ENCODE measurements at regions not wholly inside any gene's neighbourhood (a gene's known extent, or its start where the extent isn't known, plus 50 kb on each side); places are given as distances from the start of the nearest gene placed in this dataset.

DNA sequence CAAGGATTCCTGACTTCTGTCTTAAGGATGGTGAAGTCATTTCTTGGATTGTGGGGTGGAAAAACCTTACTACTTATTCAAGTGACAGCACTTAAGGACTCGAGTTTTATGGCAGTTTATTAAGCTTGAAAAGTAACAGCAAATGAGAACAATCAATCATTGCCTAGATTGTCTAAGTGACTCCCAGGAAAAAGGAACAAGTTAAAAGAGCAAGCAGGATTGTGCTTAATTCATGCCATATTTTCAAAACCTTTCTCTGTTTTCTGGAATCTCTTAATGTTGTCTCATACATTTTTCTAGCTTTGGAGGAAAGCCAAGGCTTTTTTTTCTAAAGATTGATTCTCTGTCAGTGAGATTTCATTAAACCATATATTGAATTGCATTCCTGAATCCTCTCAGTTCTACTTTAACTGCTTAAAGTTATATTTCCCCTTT lies 236.2 kb upstream of the HTR2A start:
- intact Hi-C loops (cut with micrococcal nuclease), result no loop called here

DNA sequence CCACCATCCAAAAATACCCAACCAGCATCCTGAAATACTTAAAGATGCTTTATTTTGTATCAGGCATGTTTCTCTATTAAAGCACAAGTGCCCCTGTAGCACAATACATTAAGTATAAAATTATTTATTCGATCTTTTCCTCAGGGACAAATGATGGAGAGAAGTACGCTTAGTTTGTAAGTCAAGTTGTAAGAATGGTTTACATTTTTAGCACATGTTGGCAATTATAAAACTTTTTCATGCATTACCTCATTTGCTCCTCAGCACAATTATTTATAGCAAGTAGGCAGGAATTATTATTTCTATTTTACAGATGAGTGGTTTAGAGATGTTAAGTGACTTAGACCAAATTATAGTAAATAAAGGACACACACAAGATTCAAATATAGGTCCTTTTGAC lies 232.6 kb upstream of the HTR2A start:
- intact Hi-C loops (cut with micrococcal nuclease), result no loop called here

DNA sequence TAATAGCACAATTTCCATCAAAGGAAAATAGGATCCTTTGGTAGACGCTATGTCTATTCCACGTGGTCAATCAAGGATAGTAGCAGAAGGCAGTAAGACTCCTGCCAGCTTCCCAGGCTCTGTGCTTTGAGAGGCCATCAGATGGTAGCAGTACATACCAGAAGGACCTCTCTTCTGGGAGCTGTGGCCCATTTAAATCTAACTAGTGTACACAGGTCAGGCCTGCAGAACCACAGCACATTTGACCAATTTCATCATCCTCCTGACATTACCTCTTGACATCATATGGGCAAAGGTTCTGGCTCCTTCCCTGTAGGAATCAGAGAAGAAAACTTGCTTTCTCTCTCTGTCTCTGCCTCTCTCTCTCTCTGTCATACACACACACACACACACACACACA lies 229.6 kb upstream of the HTR2A start:
- intact Hi-C loops (cut with micrococcal nuclease), result no loop called here

DNA sequence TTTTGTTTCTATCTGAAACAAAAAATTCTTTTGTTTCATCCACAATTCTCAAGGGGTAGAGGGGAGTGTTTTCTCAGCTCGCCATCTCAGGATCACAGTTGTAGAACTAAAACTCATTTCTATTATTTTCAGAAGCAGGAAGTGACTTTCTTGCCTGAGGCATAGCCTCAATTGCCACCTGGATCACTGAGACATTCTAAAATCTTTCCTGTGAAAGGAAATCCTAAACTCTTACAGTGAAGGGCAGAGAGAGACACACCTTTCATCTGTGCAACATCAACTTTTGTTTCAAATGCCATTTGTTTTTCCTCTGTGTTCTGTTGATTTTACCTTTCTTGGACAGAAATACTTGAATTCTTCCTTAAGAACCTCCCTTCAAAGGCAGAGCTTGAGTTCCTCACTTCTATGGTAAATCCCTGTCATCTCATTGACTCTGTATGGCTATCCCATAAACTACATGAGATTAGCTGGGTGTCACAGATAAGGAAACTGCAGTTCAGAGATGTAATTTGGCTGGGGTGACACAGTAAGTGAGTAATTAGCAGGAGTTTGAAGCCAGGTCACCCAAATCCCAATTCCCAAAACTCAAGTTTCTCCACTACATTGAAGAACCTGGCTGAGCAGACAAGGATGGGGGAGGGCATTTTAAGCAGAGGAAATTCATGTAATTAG lies 224.4 kb upstream of the HTR2A start:
- intact Hi-C loops (cut with micrococcal nuclease), result no loop called here

DNA sequence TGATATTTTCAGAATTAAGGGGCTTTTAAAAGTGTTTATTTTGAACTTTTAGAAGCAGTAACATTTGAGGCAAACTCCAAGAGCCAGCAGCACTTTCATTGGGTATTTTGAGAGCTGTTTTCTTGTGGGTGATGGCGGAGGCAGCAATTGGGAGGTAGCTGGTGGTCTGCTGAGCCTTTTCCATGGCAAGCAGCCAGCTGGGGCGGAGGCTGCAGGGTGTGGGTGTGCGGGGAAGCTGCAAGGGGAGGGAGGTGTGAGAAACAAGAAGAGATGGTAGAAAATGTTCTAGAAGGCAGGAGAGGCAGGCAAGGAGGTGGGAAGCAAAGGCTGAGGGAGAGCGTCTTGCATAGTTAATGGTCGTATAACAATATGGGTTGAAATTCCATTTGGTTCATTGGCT lies 223.4 kb upstream of the HTR2A start:
- intact Hi-C loops (cut with micrococcal nuclease), result no loop called here

DNA sequence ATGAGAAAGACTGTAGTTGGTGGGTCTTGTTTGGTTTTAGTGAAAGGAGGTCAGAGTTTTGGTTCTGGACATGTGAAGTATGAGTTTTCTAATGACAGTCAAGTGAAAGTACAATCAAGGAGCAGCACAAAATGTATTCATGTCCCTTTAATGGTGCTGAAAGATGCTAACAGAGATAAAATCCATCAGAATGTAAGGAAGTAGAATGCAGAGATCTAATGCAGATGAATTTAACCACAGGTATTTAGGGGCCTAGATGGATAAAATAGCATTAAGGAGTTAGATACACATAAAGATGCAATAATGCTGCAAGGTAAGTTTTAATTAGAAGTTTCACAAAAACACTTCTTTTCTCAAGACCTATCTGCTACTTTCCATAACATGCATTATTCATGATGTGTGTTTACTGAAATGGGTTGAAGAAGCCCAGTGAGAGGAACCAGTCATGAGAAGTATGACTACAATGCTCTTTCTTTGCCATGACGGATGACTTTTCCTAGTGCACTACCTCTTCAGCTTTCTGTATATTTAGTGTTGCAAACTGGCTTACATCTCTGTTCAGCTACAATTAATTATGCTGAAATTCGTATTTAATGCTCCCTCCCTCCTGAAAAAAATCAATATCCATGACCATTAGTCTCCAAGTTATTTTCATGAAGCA lies 222.9 kb upstream of the HTR2A start:
- intact Hi-C loops (cut with micrococcal nuclease), result no loop called here

DNA sequence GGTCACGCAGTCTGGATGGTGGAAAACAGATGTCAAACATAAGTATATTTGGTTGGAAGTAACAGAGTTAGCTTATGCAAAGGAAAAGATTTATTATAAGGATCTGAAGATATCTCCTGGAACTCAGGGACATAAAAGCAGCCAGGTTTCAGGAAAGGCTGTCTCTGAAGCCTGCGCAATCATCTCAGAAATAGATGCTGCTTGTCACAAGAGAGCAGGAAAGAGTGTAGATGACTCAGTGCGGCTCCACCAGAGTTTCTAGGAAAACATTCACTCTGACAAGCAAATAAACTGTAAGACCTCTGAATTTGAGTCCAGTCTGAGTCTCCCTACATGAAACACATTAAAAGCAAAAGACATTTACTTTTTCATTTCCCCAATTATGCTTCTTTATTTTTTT lies 220.4 kb upstream of the HTR2A start:
- intact Hi-C loops (cut with micrococcal nuclease), result no loop called here

DNA sequence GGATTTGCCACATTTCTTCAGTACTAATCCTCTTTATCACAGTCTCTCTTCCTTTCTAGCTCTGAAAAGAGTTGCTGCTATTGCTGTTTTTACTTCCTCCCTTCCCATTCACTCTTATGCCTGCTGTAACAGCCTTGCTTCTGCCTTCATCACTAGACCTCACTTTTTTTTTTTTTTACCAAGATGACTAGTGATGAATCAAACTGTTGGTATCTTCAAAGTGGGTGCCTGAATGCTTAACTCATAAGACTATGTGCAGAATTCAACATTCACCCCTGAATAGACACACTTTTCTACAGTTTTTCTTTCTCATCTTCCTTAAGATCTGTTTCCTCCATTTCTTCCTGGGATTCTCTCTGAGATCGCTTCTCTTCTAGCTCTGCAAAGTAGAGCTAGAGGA lies 217.2 kb upstream of the HTR2A start:
- intact Hi-C loops (cut with micrococcal nuclease), result no loop called here

DNA sequence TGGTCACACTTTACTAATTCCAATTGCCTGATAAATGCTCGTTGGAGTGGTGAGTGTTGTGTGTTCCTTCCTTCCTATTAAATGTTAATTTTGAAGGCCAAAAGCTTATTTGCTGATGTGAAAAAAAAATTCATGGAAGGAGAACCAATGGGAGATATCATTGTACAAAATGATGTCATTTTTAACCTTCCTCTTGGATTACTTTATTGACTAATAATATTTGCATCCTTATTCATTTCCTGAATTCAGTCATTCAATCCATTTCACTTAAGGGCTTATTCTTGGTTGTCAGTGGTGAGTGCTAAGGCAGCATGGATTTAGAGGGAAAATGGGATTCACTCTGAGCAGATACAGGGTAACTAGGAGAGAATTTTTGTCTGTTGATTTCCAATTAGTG lies 216.0 kb upstream of the HTR2A start:
- intact Hi-C loops (cut with micrococcal nuclease), result no loop called here

DNA sequence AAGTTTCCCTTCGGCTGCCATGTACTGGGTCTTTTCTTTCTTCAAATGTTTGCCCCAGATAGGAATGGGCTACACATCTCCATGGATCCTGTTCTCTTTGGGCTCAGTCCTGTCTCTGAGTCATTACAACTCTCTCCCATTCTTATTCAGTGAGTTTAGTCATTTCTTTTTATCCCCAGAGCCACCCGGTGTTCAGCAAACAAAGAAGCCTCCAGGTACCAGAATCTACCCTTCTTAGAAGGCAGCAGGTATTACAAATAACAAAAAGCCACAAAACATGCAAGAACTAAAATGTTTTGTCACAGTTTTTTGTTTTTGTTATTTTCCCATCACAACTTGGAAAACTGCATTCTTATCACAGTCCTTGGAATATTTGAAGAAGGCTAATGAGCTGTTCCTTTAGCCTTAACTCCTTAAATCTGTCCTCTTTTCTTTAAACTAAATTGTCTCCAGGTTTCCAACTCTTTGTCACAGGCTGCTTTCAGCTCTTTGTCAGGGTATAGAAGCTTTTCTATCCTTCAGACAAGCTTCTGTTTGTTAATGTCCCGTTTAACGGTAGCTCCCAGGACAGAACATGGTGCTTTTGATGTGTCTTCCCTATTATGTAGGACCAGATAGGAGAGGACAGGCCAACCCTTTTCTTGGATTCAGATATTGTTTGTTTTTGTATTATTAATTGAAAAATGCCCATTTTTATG lies 215.5 kb upstream of the HTR2A start:
- intact Hi-C loops (cut with micrococcal nuclease), result no loop called here

DNA sequence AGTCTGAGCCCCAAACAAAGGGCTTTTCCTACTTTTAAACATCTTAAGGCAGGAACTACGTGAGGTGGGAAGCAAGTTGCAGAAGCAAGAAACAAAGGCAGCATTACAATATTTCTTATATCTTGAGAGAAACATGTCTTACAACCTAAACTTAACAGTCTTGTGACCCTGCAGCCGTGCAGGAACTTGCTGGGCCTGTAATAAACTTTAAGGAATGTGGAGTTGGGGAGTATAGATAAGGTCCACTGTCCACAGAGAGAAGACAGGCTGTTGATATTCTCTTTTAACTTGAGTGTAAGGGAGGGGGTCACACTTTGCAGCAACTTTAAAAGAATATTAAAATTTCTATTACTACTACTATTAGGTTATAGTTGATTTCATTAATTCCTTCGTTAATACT lies 214.6 kb upstream of the HTR2A start:
- intact Hi-C loops (cut with micrococcal nuclease), result no loop called here

DNA sequence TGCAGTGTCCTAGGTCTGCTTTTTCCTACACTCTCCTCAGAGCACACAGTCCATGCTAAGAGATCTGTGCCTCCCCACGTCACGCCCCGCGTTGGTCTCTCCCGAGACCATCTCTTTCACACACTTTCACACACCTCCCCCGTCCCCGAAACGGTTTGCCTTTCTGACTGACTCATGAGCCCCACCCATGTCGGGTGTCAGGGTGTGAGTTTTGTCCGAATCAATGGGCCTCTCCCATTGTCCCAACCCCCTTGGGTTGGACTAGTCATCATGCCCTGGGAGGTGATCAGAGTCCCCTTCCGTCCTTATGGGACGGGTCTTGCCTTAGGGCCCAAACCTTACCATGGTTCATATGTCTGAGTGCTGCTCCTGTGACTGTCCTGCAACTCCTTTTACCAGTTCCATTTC lies 214.0 kb upstream of the HTR2A start:
- intact Hi-C loops (cut with micrococcal nuclease), result no loop called here

DNA sequence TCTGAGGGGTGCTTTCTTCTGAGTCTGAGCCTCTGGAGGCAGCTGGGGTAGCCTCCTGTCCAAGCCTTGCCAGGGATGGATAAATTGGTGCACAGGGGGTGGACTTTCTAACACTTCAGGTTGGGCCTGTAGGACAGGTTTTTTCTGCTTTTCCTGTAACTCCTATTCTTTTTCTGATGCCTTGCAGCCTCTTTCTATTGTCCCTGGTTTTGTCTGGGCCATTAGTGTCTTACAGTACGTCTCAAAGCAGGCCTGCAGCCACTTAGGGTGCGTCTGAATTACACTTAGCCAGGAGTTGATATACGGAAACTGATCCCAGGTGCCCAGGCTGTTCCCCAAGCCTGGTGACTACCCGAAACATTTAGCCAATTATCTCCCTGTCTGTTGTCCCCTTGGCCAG lies 213.3 kb upstream of the HTR2A start:
- intact Hi-C loops (cut with micrococcal nuclease), result no loop called here

DNA sequence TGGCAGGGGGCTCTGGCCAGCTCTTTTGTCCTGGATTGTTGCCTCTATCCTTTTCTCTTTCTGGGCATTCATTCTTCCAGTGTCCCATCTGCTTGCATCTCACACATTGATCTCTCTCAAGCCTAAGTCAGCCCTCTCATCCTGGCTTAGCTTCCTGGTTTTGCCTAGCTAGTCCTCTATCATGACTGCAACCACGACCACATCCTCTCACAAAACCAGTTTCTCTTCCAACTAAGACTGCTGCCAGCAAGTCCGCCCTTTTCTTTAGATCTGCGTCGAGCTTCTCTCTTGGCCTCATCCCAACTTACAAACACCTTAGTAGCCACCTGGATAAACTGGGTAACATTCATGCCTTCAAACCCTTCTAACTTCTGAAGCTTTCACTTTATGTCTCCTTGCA lies 212.2 kb upstream of the HTR2A start:
- intact Hi-C loops (cut with micrococcal nuclease), result no loop called here

DNA sequence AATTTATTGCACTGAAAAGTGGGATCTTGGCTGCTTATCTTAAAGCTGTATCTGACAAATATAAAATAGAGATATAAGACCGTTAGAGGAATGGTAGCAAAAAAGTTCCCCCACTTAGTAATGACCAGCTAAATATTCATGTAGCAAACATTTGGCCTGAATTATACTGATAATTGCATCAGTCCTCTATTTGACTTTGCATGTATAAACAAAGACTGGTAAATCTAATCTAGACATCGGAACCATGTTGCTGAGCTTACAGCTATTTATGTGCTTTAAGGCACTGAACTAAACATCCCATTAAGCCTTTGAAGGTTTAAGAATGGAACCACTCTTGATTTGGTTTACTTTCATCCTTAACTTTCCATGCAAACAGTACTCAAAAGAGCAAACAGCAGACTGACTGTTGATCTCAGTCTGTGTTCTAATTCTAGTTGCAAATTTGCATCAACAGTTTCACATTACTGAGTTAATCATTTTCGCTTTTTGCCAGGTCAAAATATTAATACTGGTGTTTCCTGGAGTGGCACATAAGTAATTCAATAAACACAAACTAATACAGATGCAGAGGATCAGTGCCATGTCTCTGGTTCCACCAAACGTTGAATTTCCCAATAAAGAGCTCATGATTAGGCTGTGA lies 203.5 kb upstream of the HTR2A start:
- intact Hi-C loops (cut with micrococcal nuclease), result no loop called here

DNA sequence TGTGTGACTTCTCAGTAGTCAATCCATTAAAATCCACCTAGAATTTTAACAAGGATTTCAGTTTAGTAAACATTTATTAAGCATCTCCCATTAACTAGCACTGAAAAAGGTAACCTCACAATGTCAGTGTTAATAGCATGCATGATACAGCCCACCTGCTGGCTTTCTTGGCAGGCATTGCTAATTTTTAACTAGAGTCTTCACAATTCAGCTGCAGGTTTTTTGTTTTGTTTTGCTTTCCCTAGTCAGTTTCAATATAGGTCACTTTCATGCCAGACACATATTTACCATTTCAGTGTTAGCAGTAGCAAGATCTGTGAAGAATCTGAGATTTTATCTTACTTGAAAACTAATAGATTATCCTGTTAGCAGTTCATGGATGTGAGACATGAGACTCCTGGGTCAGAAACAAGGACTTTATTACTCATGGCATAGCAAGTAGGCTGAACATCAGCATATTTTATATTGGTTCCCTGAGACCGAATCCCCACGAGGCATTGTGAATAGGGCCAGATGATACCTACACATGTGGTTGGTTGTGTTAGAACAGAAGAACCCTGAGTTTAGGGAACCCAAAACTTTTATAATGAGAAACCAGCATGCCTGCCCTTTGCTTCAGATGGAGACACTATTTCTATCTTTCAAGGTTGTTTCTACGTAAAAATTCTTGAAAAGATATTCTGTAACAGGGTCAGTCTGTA lies 198.0 kb upstream of the HTR2A start:
- intact Hi-C loops (cut with micrococcal nuclease), result no loop called here

DNA sequence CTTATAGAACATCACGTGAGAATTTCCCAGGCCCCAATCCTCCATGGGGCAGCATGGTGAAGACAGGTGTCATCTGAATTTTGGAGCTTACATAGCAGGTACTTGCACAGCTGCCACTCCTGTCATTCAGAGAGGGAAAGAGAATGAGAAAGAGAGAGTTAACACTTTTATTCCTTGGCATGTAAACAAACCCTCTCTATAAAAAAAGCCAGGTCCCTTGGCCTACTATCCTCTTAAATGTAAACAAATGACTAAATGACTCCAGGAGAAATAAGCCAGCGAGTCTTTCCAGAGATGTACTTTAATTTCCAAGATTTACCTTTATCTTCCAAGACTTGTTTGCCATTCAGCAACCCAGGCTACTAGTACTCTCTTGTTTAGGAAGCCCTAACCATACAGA lies 195.3 kb upstream of the HTR2A start:
- intact Hi-C loops (cut with micrococcal nuclease), result no loop called here

DNA sequence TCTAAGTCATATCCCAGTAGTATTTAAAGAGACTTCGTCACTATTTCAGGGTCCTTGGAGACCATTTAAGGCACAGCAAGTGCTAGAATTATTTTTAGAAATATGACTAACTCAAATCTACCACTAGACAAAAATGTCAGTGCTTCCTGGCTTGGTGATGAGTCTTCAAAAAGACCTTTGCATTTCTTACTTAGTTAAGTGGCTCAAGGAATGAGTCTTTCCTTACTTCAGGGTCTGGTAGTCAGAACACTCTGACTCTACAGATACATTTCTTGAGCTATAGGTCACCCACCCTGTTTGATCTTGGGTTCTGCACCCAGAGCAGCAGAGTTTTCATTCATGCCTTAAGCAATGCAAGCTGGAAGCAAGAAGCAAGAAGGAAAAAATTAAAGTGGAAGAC lies 191.0 kb upstream of the HTR2A start:
- intact Hi-C loops (cut with micrococcal nuclease), result no loop called here

DNA sequence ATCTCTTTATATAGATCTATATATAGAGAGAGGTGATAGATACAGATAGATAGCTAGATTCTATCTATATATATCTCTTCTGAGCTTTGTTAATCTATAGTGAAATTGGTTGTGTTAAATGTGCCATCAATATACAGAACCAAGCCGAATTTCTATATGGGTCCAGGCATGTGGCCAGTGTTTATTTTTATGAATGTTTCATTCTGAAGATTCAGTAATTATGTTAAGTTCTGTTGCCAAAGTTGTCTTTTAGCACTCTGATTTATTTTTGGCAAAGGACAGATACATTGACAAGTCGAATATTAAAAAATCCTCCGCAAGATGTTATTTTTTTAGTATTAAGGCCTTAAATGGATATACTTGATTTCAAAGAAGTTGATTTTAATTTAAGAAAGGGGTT lies 190.4 kb upstream of the HTR2A start:
- intact Hi-C loops (cut with micrococcal nuclease), result no loop called here

DNA sequence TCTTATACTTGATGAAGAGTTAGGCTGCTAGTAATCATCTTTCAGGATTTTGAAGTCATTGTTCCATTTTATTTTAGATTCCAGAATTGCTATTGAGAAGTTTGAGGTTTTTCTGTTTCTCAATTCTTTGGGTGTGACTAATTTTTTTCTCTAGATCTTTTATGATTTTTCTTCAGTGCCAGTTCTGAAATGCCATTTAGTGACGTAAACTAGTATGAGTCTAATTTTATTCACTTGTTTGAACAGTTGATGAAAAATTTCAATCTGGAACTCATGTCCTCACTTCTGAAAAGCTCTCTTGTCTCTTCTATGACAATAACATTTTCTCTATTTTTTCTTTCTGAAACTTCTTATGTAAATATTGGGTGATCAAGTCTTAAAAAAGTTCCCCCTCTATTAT lies 188.5 kb upstream of the HTR2A start:
- intact Hi-C loops (cut with micrococcal nuclease), result no loop called here

DNA sequence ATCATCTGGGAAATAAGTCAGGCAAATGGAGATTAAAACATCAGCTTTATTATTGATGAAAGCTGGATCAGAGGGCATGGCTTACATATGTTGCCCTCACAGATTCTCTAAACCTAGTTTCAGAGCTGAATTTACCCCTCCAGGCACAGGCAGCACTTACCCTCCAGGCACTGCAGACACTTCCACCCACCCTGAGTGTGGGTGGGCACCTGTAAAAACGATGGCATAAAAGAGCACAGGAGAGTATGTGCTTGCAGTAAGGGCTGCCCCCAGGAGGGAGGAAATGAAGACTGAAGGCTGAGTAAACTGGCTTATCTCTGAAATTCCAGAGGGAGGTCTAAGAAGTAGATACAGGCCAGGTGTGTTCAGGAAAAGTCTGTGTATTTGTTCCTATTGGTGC lies 185.0 kb upstream of the HTR2A start:
- intact Hi-C loops (cut with micrococcal nuclease), result no loop called here

DNA sequence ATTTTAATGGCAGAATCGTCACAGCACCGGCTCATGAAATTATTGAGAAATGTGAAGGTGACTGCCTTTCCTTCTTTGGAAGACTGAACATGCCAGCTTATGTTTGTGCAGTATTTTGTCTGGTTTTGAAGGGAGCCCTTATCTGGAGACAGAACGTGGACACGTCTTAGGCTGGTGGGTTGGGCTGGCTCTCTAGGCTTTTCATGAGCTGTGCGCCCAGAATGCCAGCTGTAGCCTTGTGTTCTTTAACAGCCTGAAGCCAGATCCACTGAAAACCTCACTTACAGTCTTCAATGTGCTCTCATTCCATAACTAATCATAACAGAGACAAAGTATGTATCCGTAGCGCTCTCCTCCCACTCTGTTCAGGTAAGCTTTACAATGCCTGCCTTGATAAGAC lies 184.4 kb upstream of the HTR2A start:
- intact Hi-C loops (cut with micrococcal nuclease), result no loop called here
